Activated CD4-positive, alpha-beta memory T cell treated with anti-CD3 and anti-CD28 coated beads, Interleukin-2, amount 10 ng/mL, durations not matched to agents 7 days and 5 days (primary cell): ENCODE measurements at regions not wholly inside any gene's neighbourhood (a gene's known extent, or its start where the extent isn't known, plus 50 kb on each side); places are given as distances from the start of the nearest gene placed in this dataset.

Experiments used
- CTCF ChIA-PET: fragments of 350-600 bp; sonication (Branson Sonifier 250); formaldehyde crosslinking; loops from one replicate; lab custom pipeline; 2021; ENCODE audit warnings: antibody characterized with exemption, inconsistent platforms; lab: Charles Lee
- POLR2A ChIA-PET: fragments of 350-600 bp; sonication (Branson Sonifier 250); formaldehyde crosslinking; loops from one replicate; lab custom pipeline; 2021; ENCODE audit warnings: antibody characterized with exemption; lab: Charles Lee
- DNase-seq: peaks from one replicate; pipeline ENCODE4 v3.0.0-alpha.2; 2020
- H3K27ac Mint-ChIP-seq: one replicate; pipeline ENCODE4 v1.8.0; 2021; ENCODE audit warnings: mild to moderate bottlenecking, mixed read lengths
- H3K27me3 Mint-ChIP-seq: one replicate; pipeline ENCODE4 v1.8.0; 2021; ENCODE audit warnings: mixed read lengths
- H3K36me3 Mint-ChIP-seq: one replicate; pipeline ENCODE4 v1.8.0; 2021; ENCODE audit warnings: low read depth, mixed read lengths
- H3K4me1 Mint-ChIP-seq: one replicate; pipeline ENCODE4 v1.8.0; 2021; ENCODE audit warnings: mixed read lengths
- H3K4me3 Mint-ChIP-seq: one replicate; pipeline ENCODE4 v1.8.0; 2021; ENCODE audit warnings: mild to moderate bottlenecking, mixed read lengths
- H3K9me3 Mint-ChIP-seq: one replicate; pipeline ENCODE4 v1.8.0; 2021; ENCODE audit warnings: mixed read lengths

- POLR2A ChIA-PET = interaction anchor here (1.1 to 1.5 kb wide), 2 partner anchors 12 to 13 kb away, joined by 3 to 6 read pairs; no protein-coding TSS in a partner anchor
- no peaks in the 10 kb centered on the region for H3K36me3 Mint-ChIP-seq
- CTCF ChIA-PET = interaction anchor here (0.9 kb wide), 1 partner anchor 13 kb away, joined by 3 read pairs; no protein-coding TSS in a partner anchor
- DNase-seq = peak; percentile 32
- no peak overlapping the region for H3K4me3 Mint-ChIP-seq
- H3K4me1 Mint-ChIP-seq = peaks cover 22% of the 10 kb centered on the region
- peaks cover 3% of the 10 kb centered on the region for H3K9me3 Mint-ChIP-seq
- H3K27ac Mint-ChIP-seq = no peak overlapping the region
- H3K27me3 Mint-ChIP-seq = peaks cover 12% of the 10 kb centered on the region
Observed at GRCh38 chr9:96136992-96137670, 164.8 kb downstream of the HSD17B3 start.

GRCh38 chr9:96135753-96136290, 166.2 kb downstream of the HSD17B3 start:
- Mint-ChIP-seq H3K27me3 (peaks cover 15% of the 10 kb centered on the region), H3K9me3 (peaks cover 3% of the 10 kb centered on the region), H3K27ac (no peak overlapping the region), H3K36me3 (no peaks in the 10 kb centered on the region), H3K4me1 (peaks cover 22% of the 10 kb centered on the region), H3K4me3 (no peak overlapping the region)
- DNase-seq = no peak
- CTCF ChIA-PET = no interaction called here
- POLR2A ChIA-PET = interaction anchor here (0.7 kb wide), 1 partner anchor 409 kb away, joined by 3 read pairs; no protein-coding TSS in a partner anchor

GRCh38 chr9:96135076-96135752, 166.8 kb downstream of the HSD17B3 start:
- DNase-seq = no peak
- H3K27me3 Mint-ChIP-seq = peaks cover 21% of the 10 kb centered on the region
- peaks cover 22% of the 10 kb centered on the region for H3K4me1 Mint-ChIP-seq
- H3K27ac Mint-ChIP-seq = no peak overlapping the region
- no peak overlapping the region for H3K4me3 Mint-ChIP-seq
- no peaks in the 10 kb centered on the region for H3K36me3 Mint-ChIP-seq
- peaks cover 3% of the 10 kb centered on the region for H3K9me3 Mint-ChIP-seq
- ChIA-PET POLR2A (interaction anchor here (0.7 kb wide), 1 partner anchor 409 kb away, joined by 3 read pairs; no protein-coding TSS in a partner anchor), CTCF (no interaction called here)

GRCh38 chr9:96133321-96134021, 168.5 kb downstream of the HSD17B3 start:
- no peak overlapping the region for H3K4me3 Mint-ChIP-seq
- peaks cover 27% of the 10 kb centered on the region for H3K27me3 Mint-ChIP-seq
- no peak overlapping the region for H3K27ac Mint-ChIP-seq
- CTCF ChIA-PET = no interaction called here
- POLR2A ChIA-PET = no interaction called here
- H3K9me3 Mint-ChIP-seq = peaks cover 3% of the 10 kb centered on the region
- H3K36me3 Mint-ChIP-seq = no peaks in the 10 kb centered on the region
- peaks cover 22% of the 10 kb centered on the region for H3K4me1 Mint-ChIP-seq
- no peak for DNase-seq

- Mint-ChIP-seq H3K4me3 (no peak overlapping the region), H3K27me3 (peaks cover 31% of the 10 kb centered on the region), H3K36me3 (no peaks in the 10 kb centered on the region), H3K27ac (no peak overlapping the region), H3K9me3 (peaks cover 3% of the 10 kb centered on the region), H3K4me1 (peaks cover 15% of the 10 kb centered on the region)
- DNase-seq = no peak
- CTCF ChIA-PET = no interaction called here
- POLR2A ChIA-PET = no interaction called here
Observed at GRCh38 chr9:96131825-96132224, 170.2 kb downstream of the HSD17B3 start.

GRCh38 chr9:96130970-96131369, 171.0 kb downstream of the HSD17B3 start:
- peaks cover 13% of the 10 kb centered on the region for H3K4me1 Mint-ChIP-seq
- CTCF ChIA-PET = no interaction called here
- H3K27ac Mint-ChIP-seq = no peak overlapping the region
- H3K27me3 Mint-ChIP-seq = peaks cover 31% of the 10 kb centered on the region
- H3K9me3 Mint-ChIP-seq = peaks cover 3% of the 10 kb centered on the region
- POLR2A ChIA-PET = no interaction called here
- no peak overlapping the region for H3K4me3 Mint-ChIP-seq
- H3K36me3 Mint-ChIP-seq = no peaks in the 10 kb centered on the region
- DNase-seq = no peak

- no peaks in the 10 kb centered on the region for H3K36me3 Mint-ChIP-seq
- peaks cover 31% of the 10 kb centered on the region for H3K27me3 Mint-ChIP-seq
- H3K27ac Mint-ChIP-seq = no peak overlapping the region
- CTCF ChIA-PET = no interaction called here
- no peak overlapping the region for H3K4me3 Mint-ChIP-seq
- POLR2A ChIA-PET = no interaction called here
- peaks cover 1% of the 10 kb centered on the region for H3K4me1 Mint-ChIP-seq
- H3K9me3 Mint-ChIP-seq = peaks cover 3% of the 10 kb centered on the region
- no peak for DNase-seq
Observed at GRCh38 chr9:96129747-96130146, 172.2 kb downstream of the HSD17B3 start.

GRCh38 chr9:96128880-96129279, 173.1 kb downstream of the HSD17B3 start:
- Mint-ChIP-seq H3K27me3 (peaks cover 31% of the 10 kb centered on the region), H3K9me3 (peaks cover 3% of the 10 kb centered on the region), H3K27ac (no peak overlapping the region), H3K4me1 (no peaks in the 10 kb centered on the region), H3K36me3 (no peaks in the 10 kb centered on the region), H3K4me3 (no peak overlapping the region)
- ChIA-PET POLR2A (no interaction called here), CTCF (no interaction called here)
- no peak for DNase-seq

- Mint-ChIP-seq H3K27ac (no peak overlapping the region), H3K36me3 (no peaks in the 10 kb centered on the region), H3K4me1 (peaks cover 2% of the 10 kb centered on the region), H3K4me3 (no peak overlapping the region), H3K27me3 (peaks cover 19% of the 10 kb centered on the region), H3K9me3 (no peaks in the 10 kb centered on the region)
- no peak for DNase-seq
- ChIA-PET CTCF (no interaction called here), POLR2A (no interaction called here)
Observed at GRCh38 chr9:96126321-96126881, 175.6 kb downstream of the HSD17B3 start.

- Mint-ChIP-seq H3K27me3 (peaks cover 16% of the 10 kb centered on the region), H3K36me3 (no peaks in the 10 kb centered on the region), H3K9me3 (no peaks in the 10 kb centered on the region), H3K4me3 (no peak overlapping the region), H3K4me1 (peaks cover 7% of the 10 kb centered on the region), H3K27ac (no peak overlapping the region)
- CTCF ChIA-PET = no interaction called here
- no peak for DNase-seq
- POLR2A ChIA-PET = no interaction called here
Observed at GRCh38 chr9:96125624-96126023, 176.4 kb downstream of the HSD17B3 start.

GRCh38 chr9:96122751-96123150, 179.2 kb downstream of the HSD17B3 start:
- H3K9me3 Mint-ChIP-seq = no peaks in the 10 kb centered on the region
- no peaks in the 10 kb centered on the region for H3K36me3 Mint-ChIP-seq
- ChIA-PET CTCF (no interaction called here), POLR2A (no interaction called here)
- no peak for DNase-seq
- H3K4me1 Mint-ChIP-seq = peaks cover 13% of the 10 kb centered on the region
- peaks cover 13% of the 10 kb centered on the region for H3K27me3 Mint-ChIP-seq
- H3K27ac Mint-ChIP-seq = no peak overlapping the region
- H3K4me3 Mint-ChIP-seq = no peak overlapping the region

- Mint-ChIP-seq H3K4me1 (peaks cover 17% of the 10 kb centered on the region), H3K9me3 (no peaks in the 10 kb centered on the region), H3K4me3 (no peak overlapping the region), H3K27me3 (peaks cover 15% of the 10 kb centered on the region), H3K27ac (no peak overlapping the region), H3K36me3 (no peaks in the 10 kb centered on the region)
- no peak for DNase-seq
- ChIA-PET POLR2A (no interaction called here), CTCF (no interaction called here)
Observed at GRCh38 chr9:96122282-96122681, 179.7 kb downstream of the HSD17B3 start.

- Mint-ChIP-seq H3K4me3 (no peak overlapping the region), H3K27ac (no peak overlapping the region), H3K9me3 (no peaks in the 10 kb centered on the region), H3K4me1 (peaks cover 23% of the 10 kb centered on the region), H3K36me3 (no peaks in the 10 kb centered on the region), H3K27me3 (peaks cover 21% of the 10 kb centered on the region)
- no peak for DNase-seq
- ChIA-PET CTCF (no interaction called here), POLR2A (no interaction called here)
Observed at GRCh38 chr9:96121136-96121535, 180.8 kb downstream of the HSD17B3 start.
